DMS114 treated with DMSO at 0.1 percent for 48 hours (cell line): ENCODE measurements at regions not wholly inside any gene's neighbourhood (a gene's known extent, or its start where the extent isn't known, plus 50 kb on each side); places are given as distances from the start of the nearest gene placed in this dataset.

ENCODE experiments used
- DNase-seq: peaks from one replicate; lab custom pipeline; 2025; ENCODE audit not compliant: unreplicated experiment; lab: John Stamatoyannopoulos, UW

DNA sequence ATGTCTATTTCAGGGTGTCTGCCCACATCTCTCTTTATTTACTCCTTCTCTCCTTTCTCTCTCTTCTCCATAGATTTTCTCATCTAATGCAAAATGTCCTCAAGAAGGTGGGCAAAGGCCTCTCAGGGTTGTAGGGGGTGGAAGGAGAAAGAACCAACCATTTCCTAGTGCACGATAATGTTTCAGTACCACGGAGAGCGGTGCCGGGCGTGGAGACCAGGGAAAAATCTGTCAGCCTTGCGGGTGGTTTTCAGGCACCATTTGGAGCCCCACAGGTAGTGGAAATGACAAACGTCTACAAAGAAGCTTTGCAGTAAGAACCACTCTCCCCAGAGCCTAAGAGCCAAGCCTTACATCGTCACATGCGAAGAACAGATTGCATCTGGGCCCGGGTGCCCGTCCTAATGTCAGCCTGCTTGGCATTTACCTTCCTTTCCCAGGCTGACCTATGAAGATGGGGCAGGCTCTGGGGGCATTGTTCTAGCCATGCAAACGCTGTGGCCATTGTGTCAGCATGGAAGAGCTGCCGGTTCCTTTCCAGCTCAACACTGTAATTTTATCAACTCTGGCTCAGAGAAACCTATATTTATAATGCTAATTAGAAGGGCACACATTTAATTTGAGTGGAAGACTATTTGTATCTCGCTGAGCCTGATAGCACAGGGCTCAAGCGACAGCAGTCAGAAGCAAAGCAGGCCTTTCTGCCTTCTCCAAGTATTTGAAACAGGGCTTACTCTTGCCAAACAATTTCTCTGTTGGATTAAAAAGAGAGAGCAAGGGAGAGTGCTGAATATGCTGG, 430.1 kb upstream of the WWC1 start:
- no peak for DNase-seq

DNA sequence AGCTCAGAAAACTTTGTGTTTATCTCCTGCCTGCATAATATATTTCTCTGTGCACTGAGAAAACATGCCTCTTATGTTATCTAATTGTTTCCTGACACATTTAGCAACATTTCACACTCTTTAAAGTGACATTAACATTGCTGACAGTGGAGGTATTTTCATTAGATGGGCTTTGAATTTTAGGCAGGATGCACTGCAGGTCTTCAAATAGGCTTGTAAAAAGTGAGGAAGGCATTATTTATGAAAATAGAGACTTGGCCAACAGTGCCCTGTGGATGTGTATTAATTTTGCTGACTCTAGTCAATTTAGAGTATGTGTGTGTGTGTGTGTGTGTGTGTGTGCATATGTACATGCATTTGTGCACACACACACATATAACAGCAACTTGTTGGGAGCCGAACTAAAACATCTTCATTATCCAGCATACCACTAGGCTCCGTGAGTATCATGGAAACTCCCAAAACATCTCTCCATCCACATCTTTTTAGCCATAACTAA, 429.5 kb upstream of the WWC1 start:
- DNase-seq, result no peak

DNA sequence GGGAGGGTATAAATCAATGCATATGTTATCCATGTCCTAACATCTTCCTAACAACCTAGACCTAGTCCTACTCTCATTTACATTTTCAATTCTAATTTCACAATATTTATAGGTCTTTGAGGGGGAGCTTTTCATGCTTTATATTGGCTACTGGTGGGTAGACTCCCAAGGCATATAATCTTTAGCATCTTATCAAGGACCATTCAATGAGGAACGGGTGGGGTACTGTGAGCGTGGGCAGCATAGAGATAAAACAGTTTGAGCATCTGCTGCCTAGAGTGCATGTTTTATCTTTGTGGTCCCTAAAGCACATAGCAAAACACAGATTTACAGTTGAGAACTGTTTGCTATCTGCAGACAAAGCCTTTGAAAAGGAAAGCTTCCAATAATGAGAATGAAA, 427.6 kb upstream of the WWC1 start:
- DNase-seq, result no peak

GRCh38 chr5:167864801-167865200, 426.6 kb upstream of the WWC1 start:
- no peak for DNase-seq

- DNase-seq, result no peak
These were observed 424.6 kb upstream of the WWC1 start for GRCh38 chr5:167866797-167867196.

DNA sequence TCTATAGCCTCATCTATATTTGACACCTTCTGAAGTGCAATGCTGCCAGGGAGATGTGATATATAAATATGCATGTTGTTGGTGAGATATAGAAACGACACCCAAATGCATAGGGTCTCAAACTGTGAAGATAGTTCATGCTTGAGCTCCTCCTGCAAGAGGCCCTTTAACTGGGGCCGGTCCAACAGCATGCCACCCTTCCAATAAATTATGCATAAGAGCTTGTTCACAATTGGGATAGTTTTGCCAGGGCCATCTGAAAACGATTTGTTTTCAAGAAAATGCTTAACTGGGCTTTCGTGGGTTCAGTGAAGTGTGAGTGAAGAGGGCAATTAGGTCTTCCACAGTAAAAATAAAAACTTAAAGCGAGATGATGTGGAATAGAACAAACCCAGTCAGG, 424.2 kb upstream of the WWC1 start:
- no peak for DNase-seq

DNA sequence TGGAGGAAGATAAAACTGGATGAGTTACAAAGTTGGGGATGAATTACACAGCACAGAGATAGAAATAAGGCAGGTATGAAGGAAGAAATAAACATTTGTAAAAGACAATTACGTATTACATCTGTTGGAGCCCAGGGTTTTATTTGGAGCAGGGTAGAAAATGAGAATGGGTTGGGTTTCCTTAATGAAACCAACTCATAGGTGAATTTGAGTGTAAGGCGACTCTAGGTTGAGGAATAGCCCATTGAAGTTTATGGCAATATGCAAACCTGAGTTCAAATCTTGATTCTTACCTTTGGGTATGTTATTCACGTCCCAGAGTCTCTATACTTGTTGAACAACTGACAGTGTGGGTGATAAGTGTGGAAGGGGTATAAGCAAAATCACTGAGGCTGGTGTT, 422.3 kb upstream of the WWC1 start:
- no peak for DNase-seq

DNA sequence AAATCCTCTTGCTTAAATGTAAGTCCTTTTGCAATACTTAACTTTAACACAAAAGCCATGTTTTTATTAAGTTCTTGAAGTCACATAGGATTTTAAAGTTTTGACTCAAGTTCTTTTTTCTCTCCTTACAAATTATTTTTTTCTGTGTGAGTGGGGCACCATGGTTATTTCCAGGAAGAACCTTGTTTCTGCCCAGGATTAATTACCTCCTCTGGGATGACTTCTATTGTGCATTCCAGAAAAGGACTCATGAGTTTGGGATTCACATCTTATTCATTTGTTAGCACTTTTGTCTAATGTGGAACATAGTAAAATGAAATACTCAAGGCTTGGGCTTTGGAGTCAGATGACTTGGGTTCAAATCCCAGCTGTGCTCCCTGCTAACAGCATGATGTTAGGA, 421.4 kb upstream of the WWC1 start:
- no peak for DNase-seq

GRCh38 chr5:167871091-167871490, 420.4 kb upstream of the WWC1 start:
- DNase-seq, result no peak

DNA sequence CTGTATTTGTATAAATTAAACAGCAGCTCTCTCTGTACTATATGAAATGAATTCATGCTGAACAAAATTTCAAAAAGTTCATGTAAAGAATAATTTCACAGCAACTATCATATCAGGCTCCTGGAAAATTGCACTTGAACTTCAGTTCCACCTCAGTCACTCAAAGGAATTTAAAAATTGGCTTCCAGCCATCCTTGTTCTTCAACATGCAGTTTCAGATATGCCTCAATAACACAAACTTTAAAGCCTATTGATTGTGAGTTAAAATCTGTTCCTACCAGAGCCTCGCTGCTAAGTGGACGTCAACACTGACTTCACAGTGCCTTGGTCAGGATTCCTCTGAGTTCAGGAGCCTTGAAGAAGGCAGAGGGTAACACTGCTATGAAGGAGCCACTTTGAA, 418.7 kb upstream of the WWC1 start:
- no peak for DNase-seq

DNA sequence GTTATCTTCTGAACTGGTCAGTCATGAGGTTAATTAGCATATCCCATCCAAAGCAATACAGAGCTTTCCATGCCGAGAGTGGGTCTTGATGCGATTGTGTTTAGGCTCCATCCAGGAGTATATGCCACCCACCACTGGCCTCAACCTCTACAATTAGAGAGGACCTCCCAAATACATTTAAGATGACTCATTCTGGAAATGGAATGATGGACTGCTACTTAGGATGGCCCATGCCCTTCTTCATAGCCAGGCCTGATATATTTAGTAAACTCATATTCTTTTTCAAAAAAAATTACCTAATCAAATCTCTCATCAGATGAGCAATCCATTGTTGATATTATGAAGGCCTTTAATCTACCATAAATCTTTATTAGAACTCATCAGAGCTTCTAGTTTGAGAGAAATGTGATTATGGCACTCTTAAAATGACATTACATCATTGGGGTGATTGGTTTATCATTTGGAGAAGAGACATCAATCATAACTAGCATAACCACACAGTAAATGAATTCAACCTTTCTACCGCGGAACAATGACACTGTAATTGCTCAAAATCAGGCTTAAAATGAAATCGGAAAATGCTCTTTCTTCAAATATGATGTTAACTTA, 414.2 kb upstream of the WWC1 start:
- DNase-seq, result no peak

DNA sequence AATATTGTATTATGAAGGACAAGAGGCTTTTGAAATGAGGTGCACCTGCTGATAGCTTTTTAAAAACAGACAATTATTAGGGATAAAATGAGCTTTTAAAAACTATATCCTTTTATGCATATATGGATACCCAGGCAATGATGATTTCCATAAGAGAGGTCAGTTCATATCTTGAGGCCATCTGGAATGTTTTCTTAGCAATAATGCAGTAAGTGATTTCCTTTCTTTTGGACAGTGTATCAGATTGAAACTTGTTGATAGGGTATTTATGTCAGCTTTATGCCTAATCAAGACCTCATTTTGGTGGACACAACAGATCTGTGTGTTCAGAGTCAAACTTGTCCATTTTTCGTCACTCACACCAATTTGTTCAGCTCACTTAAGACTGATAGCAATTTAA, 413.5 kb upstream of the WWC1 start:
- DNase-seq, result no peak

GRCh38 chr5:167880420-167880819, 411.0 kb upstream of the WWC1 start:
- no peak for DNase-seq

DNA sequence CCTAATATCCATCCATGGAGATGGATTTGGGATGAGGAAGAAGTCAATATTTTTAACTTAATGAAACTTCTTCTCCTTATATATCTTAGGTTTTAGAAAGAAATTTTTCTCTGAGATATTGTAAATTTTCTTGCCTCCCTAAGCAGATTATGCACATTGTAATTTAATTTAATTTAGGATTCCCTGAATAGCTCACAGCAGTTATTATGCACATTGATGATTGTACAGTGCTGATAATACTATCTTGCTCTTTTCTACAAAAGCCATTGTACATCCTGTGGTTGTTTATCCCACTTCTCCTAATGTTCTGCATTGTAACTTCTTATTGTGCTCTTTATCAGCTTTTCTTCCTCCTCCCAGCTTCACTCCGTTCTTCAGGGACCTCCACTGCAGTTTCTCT, 410.4 kb upstream of the WWC1 start:
- no peak for DNase-seq

DNA sequence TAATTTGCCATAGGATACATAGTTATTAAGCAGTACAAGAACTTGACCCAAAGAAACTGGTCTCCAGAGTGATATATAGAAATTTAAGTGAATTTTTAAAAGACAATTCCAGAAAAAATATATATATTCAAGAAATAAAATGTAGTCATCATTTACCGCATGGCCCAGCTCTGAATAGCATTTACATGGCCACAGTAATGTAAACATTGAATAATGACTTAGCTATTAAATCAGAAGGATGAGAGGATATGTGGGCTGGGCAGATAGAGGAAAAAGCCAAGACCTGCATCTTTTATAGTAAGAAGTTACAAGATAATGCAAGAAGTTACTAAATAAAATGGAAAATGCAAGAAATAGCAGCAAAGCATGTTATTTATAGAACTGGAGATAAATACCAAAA, 405.2 kb upstream of the WWC1 start:
- no peak for DNase-seq

- DNase-seq, result no peak
These were observed 403.1 kb upstream of the WWC1 start for GRCh38 chr5:167888393-167888792.

- no peak for DNase-seq
These were observed 402.2 kb upstream of the WWC1 start for GRCh38 chr5:167889276-167889675.

DNA sequence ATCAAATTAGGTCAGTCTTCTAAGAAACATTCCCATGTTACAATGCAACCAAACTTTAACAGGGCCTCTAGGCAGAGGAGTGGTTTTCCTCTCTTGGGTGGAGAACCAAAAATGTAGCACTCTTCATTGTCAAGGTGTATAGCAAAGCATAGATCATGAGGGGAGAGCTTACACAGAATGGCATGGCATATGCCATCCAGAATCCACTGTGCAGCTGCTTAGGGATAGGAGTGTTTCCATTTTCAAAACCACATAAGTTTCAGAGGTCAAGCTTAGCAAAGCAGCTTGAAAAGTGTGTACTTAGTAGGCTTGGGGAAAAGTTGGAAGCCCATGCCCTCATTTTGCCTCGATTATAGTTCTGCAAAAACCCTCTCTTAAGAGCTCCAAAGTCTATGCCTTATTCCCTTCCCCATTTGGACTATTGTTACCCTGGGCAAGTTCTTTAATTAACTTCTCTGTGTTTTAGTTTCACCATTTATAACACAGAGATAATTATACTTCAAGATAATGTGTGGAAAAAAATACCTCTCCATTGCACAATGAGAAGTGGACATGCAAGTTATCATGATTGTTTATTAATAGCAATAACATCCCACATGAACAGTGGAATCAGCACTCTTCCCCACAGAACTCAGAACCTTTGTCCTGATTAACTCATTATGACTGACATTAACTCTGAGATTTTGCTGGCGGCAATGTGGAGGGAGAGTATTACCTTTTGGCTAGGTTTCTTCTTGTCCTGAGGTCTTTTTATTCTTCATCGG, 398.9 kb upstream of the WWC1 start:
- no peak for DNase-seq

DNA sequence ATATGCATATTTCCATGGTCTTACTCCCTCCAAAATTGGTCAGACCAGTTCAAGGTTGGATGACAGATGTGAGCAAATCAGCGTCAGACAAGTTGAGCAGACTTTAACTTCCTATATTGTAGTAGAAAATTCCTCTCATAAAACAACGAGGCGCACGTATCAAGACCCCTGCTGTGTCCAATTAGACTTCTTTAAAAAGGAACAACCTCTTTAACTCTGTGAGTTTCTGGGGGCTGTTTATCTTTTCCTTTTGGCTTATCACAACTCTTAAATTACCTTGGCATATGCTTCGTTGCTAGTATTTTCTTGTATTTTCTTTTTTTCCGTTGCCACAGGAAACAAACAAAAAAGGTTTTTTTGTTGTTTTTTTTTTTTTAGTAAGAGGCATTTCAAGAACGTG, 398.2 kb upstream of the WWC1 start:
- DNase-seq, result no peak

GRCh38 chr5:167894631-167895472, 396.6 kb upstream of the WWC1 start:
- DNase-seq, result no peak
